HG03378 (cell line): ENCODE measurements at regions not wholly inside any gene's neighbourhood (a gene's known extent, or its start where the extent isn't known, plus 50 kb on each side); places are given as distances from the start of the nearest gene placed in this dataset.
A peak's percentile ranks its signal among the peaks of the same experiment; 100 is the strongest.
"Not testable (repeated sequence)": the region's sequence is repeated elsewhere in the genome, so short reads cannot be mapped to it uniquely, and the experiment has no call there.

ENCODE experiments used
- ATAC-seq: cut with Tn5 transposase; IDR thresholded peaks from one replicate; pipeline ENCODE4 v1.9.1; 2021; ENCODE audit warnings: mild to moderate bottlenecking, moderate library complexity; ENCODE audit not compliant: unreplicated experiment

- ATAC-seq = no peak
Measured at GRCh38 chr10:30560326-30560725, 69.2 kb downstream of the LYZL2 start.

GRCh38 chr10:30559180-30559579 is 70.4 kb downstream of the LYZL2 start:
- no peak for ATAC-seq

DNA sequence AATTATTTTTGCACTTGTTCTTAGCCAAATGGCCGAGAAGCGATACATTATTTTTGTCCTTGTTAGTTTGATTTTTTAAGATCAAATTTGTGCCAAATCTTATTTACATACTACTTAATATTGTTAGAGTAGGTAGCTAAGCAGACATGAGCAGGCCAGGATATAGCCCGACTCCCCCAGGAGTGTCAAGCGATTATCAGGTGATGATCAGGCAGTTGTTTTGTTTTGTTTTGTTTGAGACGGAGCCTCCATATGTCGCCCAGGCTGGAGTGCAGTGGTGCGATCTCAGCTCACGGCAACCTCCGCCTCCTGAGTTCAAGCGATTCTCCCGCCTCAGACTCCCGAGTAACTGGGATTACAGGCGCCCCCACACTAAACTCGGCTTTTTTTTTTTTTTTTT is 71.1 kb downstream of the LYZL2 start:
- no peak for ATAC-seq

GRCh38 chr10:30557884-30558283 is 71.7 kb downstream of the LYZL2 start:
- ATAC-seq = no peak

DNA sequence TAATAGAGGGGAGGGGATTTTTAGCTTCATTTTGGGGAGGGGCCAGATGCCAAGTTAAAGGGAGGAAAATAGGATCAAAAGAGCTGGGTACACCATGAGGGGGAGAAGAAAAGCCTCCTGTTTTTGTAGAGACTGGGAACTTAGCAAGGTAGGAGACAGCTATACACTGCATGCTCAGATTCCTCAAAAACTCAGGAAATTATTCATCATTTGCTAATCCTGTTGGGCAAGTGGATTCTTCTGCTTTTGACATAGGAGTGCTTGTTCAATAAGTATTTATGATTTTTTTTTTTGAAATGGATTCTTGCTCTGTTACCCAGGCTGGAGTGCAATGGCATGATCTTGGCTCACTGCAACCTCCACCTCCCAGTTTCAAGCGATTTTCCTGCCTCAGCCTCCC is 73.4 kb downstream of the LYZL2 start:
- no peak for ATAC-seq

- ATAC-seq = no peak
Measured at GRCh38 chr10:30555465-30555864, 74.1 kb downstream of the LYZL2 start.

DNA sequence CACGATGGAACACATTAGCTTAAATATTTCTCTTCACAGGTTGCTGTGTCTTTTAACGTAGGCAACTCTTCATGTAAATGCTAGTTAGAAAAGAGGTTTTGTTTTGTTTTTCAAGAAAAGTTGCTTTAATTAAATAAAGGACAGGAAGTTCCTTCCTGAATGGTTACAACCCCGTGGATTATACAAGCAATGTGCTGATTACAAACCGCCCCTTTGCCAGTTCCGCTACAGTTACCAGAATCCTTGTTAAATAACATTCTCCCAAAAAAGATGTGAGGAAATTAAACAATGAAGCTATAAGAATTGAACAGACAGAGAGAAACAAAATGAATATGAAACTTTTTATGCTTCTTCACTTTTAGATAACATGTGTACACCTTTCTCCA is 75.1 kb downstream of the LYZL2 start:
- ATAC-seq = no peak

GRCh38 chr10:30553626-30554439 is 75.7 kb downstream of the LYZL2 start:
- no peak for ATAC-seq

- no peak for ATAC-seq
Measured at GRCh38 chr10:30553018-30553625, 76.4 kb downstream of the LYZL2 start.

DNA sequence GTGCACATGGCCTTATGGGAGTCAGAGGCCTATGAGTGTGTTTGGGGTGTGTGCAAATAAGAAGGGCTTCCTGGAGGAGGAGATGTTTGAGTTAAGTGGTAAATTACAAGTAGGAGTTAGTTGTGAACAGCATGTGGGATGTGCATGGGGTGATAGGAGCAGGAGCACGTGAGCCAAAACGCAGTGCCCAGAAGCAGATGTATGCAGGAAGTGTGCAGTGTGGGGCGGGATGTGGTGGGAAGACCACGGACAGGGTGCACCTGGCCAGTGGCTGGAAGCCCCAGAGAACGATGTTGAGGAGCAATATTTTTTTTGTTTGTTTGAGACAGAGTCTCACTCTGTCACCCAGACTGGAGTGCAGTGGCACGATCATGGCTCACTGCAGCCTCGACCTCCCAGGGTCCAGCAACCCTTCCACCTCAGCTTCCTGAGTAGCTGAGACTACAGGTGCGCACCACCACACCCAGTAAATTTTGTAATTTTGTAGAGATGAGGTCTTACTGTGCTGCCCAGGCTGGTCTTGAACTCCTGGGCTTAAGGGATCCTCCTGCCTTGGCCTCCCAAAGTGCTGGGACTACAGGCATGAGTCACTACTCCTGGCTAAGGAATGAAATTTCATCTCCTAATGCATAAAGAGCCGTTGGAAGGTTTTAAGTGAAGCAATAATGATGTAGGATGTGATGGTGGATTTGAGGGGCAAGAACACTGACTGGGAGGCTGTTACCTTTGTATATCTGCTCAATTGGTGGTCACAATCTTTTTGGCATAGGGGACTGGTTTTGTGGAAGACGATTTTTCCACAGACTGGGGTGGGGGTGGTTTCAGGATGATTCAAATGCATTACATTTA is 78.4 kb downstream of the LYZL2 start:
- no peak for ATAC-seq

- not testable (repeated sequence) for ATAC-seq
Measured at GRCh38 chr10:30549134-30549687, 80.3 kb downstream of the LYZL2 start.

DNA sequence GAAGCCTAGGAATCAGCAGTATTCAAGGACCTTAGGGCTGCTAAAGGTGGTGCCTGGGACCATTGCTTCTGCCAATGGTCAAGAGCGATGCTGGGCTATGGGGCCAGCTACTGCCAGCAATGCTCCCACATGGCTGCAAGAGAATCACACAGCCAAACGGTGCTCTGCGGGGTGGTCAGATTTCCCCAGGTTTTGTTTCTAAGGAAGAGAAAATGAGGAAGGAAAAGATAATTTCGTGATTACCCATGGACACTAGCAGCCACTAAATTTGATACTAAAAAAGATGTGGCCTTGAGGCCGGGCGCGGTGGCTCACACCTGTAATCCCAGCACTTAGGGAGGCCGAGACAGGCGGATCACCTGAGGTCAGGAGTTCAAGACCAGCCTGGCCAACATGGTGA is 83.0 kb downstream of the LYZL2 start:
- no peak for ATAC-seq

GRCh38 chr10:30542895-30543288 is 86.7 kb downstream of the LYZL2 start:
- ATAC-seq = peak; percentile 21

DNA sequence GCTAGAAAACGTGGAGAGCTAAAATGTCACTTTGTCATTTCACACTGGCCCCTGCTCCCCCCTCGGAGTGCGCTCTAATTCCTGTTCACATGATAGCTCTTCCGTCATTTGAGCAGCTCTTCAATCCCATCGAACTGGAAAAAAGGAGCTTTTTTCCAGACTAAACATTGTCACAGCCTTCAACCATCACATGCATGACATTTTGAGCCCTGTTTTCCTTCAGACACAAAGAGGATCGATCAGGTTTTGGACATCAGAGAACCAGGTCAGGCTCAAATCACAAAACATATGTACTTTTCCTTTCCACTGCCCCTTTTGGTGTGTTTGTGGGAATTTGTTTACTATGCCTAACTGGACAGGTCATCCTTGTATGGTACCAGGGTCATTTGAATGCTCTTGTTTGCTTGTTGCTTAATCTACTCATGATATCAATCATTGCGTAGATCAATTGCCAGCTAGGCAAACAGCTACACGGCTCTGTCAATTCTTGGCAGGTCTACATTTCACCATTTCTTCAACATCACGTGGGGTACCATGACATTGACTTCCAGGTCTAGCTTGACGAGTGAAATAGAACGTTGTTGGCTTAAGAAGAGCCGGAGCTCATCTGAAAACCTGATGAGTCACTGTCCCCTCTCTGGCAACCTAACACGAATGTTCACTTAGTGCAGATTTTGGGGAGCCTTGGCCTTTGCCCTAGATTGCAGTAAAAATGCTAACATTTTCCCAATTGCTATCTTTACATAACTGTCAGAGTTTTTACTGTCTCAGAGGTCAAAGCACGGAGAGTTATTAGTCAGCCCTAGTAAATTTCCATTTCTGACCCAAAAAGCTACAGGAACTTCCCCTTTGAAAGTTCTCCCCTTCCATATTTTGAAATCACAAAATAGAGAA is 87.3 kb downstream of the LYZL2 start:
- peak; percentile 62 for ATAC-seq

- ATAC-seq = no peak
Measured at GRCh38 chr10:30540276-30540675, 89.3 kb downstream of the LYZL2 start.

GRCh38 chr10:30538086-30538485 is 91.5 kb downstream of the LYZL2 start:
- ATAC-seq = no peak

GRCh38 chr10:30537586-30537985 is 92.0 kb downstream of the LYZL2 start:
- no peak for ATAC-seq

- ATAC-seq = not testable (repeated sequence)
Measured at GRCh38 chr10:30537158-30537557, 92.4 kb downstream of the LYZL2 start.

GRCh38 chr10:30536578-30536977 is 93.0 kb downstream of the LYZL2 start:
- ATAC-seq = no peak

DNA sequence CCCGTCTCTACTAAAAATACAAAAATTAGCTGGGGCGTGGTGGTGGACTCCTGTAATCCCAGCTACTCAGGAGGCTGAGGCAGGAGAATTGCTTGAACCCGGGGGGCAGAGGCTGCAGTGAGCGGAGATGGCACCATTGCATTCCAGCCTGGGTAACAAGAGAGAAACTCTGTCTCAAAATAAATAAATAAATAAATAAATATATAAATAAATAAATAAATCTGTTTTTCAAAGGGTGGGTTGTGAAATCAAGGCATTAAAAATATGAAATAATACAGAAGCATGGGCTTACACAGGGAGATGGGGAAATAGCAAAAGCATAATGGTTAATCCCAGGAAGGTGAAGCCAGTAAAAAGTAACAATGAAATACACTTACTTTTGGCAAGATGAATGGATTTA is 93.9 kb downstream of the LYZL2 start:
- ATAC-seq = no peak
